Liver (tissue), 8 donors: ENCODE measurements at regions not wholly inside any gene's neighbourhood (a gene's known extent, or its start where the extent isn't known, plus 50 kb on each side); places are given as distances from the start of the nearest gene placed in this dataset.

Experiments used
- DNase-seq: peaks from one replicate; pipeline ENCODE4 v3.0.0-alpha.2; 2017; ENCODE audit warnings: low spot score
- H3K27ac ChIP-seq, 2 donors: one replicate each; pipeline ENCODE4 v1.7.0; 2013; ENCODE audit warnings: inconsistent platforms in 2 of 2, low read length in 2 of 2, control low read depth in 1 of 2, low read depth in 1 of 2, mild to moderate bottlenecking in 1 of 2
- H3K27me3 ChIP-seq, 4 donors: one replicate each; pipeline versions ENCODE4 v1.6.1 to v1.7.0; 2013; ENCODE audit warnings: low read length in 3 of 4, inconsistent platforms in 1 of 4, mild to moderate bottlenecking in 1 of 4, moderate library complexity in 1 of 4; ENCODE audit not compliant: control insufficient read depth in 4 of 4, insufficient read depth in 4 of 4
- H3K36me3 ChIP-seq, 4 donors: one replicate each; pipeline versions ENCODE4 v1.6.1 to v1.7.0; 2013; ENCODE audit warnings: low read length in 3 of 4, mild to moderate bottlenecking in 3 of 4, low read depth in 1 of 4, moderate library complexity in 1 of 4; ENCODE audit not compliant: control insufficient read depth in 4 of 4, insufficient read depth in 3 of 4
- H3K4me1 ChIP-seq, 4 donors: one replicate each; pipeline versions ENCODE4 v1.6.1 to v1.7.0; 2013; ENCODE audit warnings: low read length in 3 of 4, mild to moderate bottlenecking in 3 of 4, moderate library complexity in 1 of 4; ENCODE audit not compliant: control insufficient read depth in 4 of 4, insufficient read depth in 4 of 4
- H3K4me3 ChIP-seq, 3 donors: one replicate each; pipeline versions ENCODE4 v1.6.1 to v1.7.0; 2013; ENCODE audit warnings: low read length in 3 of 3, control low read depth in 1 of 3, low read depth in 1 of 3, mild to moderate bottlenecking in 1 of 3
- H3K9ac ChIP-seq, 2 donors: one replicate each; pipeline ENCODE4 v1.7.0; 2013; ENCODE audit warnings: low read length in 2 of 2, mild to moderate bottlenecking in 2 of 2, moderate library complexity in 2 of 2, control low read depth in 1 of 2, low read depth in 1 of 2
- H3K9me3 ChIP-seq, 4 donors: one replicate each; pipeline versions ENCODE4 v1.6.1 to v1.7.0; 2013; ENCODE audit warnings: low read length in 3 of 4; ENCODE audit not compliant: control insufficient read depth in 4 of 4
- EGR1 ChIP-seq, 2 donors: IDR thresholded peaks; 2 replicates each; pipeline ENCODE4 v1.6.1; 2016 to 2018; ENCODE audit warnings: antibody characterized with exemption in 2 of 2, low read depth in 2 of 2
- FOXA1 ChIP-seq: IDR thresholded peaks from 2 replicates; pipeline ENCODE4 v1.6.1; 2016; ENCODE audit warnings: antibody characterized with exemption
- FOXA2 ChIP-seq: IDR thresholded peaks from 2 replicates; pipeline ENCODE4 v1.6.1; 2016; ENCODE audit warnings: antibody characterized with exemption
- GABPA ChIP-seq, 2 donors: IDR thresholded peaks in 1 of 2; conservative IDR thresholded peaks in 1 of 2; 2 replicates each; pipeline ENCODE4 v1.6.1; 2016; ENCODE audit warnings: antibody characterized with exemption in 2 of 2, mild to moderate bottlenecking in 1 of 2, moderate library complexity in 1 of 2
- HNF4A ChIP-seq, 2 donors: conservative IDR thresholded peaks; 2 replicates each; pipeline ENCODE4 v1.6.1; 2016; ENCODE audit warnings: antibody characterized with exemption in 2 of 2, mild to moderate bottlenecking in 2 of 2
- HNF4G ChIP-seq: IDR thresholded peaks from 2 replicates; pipeline ENCODE4 v1.6.1; 2016; ENCODE audit warnings: antibody characterized with exemption
- JUND ChIP-seq, 2 donors: IDR thresholded peaks; 2 replicates each; pipeline ENCODE4 v1.6.1; 2016; ENCODE audit warnings: antibody characterized with exemption in 2 of 2
- NR2F2 ChIP-seq: IDR thresholded peaks from 2 replicates; pipeline ENCODE4 v1.6.1; 2016; ENCODE audit warnings: antibody characterized with exemption
- RAD21 ChIP-seq, 2 donors: IDR thresholded peaks; 2 replicates each; pipeline ENCODE4 v1.6.1; 2016; ENCODE audit warnings: antibody characterized with exemption in 2 of 2, mild to moderate bottlenecking in 2 of 2
- RXRA ChIP-seq, 2 donors: IDR thresholded peaks; 2 replicates each; pipeline ENCODE4 v1.6.1; 2017 to 2018; ENCODE audit warnings: antibody characterized with exemption in 2 of 2, mild to moderate bottlenecking in 1 of 2
- SP1 ChIP-seq: IDR thresholded peaks from 2 replicates; pipeline ENCODE4 v1.6.1; 2018; ENCODE audit warnings: antibody characterized with exemption, mild to moderate bottlenecking
- YY1 ChIP-seq: IDR thresholded peaks from 2 replicates; pipeline ENCODE4 v1.6.1; 2016; ENCODE audit warnings: antibody characterized with exemption, mild to moderate bottlenecking
- WGBS: extraction: QIAGEN DNeasy Blood & Tissue Kit; methylation state at CpG from one replicate; pipeline ENCODE4 v1.1.7; 2013; 5-methylcytosine and 5-hydroxymethylcytosine counted together
- TF ChIP-seq, protein P1 (sequence below): IDR thresholded peaks from 2 replicates; pipeline ENCODE4 v1.6.1; 2016; ENCODE audit warnings: antibody characterized with exemption, mild to moderate bottlenecking
- TF ChIP-seq, protein P2 (sequence below): IDR thresholded peaks from 2 replicates; pipeline ENCODE4 v1.6.1; 2016; ENCODE audit warnings: antibody characterized with exemption
- TF ChIP-seq, protein P3 (sequence below): fragments of 150-350 bp; IDR thresholded peaks from 2 replicates; pipeline ENCODE4 v1.5.1; 2017; ENCODE audit warnings: improper control_type of control experiment, low read depth, low read length; ENCODE audit not compliant: missing input control
- TF ChIP-seq, protein P4 (sequence below): IDR thresholded peaks from 2 replicates; pipeline ENCODE4 v1.6.1; 2016; ENCODE audit warnings: antibody characterized with exemption
- donor health status: healthy.
- donor health status: healthy.
- donor health status: healthy.
- donor health status: healthy.
- donor health status: healthy.

DNA sequence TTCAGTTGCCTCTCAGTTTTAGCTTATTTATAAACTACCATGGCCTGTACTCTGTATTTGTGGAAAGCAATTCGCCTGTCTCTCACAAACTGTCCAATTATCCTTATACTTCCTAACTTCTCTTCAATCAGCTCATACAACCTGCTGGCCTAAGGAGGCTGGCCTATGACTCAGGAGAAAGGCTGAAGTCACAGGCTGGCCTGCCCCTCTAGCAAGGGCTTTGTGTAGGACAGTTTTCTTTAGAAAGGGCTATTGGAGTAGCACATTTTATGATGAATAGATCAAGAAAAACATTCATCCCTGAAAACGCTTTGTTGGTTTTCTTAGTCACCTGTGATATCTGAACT, 988.7 kb upstream of the ARRDC3 start:
- WGBS, result 86% methylated on average over 2 of the region's 2 CpGs
- no peak overlapping the region for H3K4me3 ChIP-seq
- H3K9me3 ChIP-seq, result no peaks in the 10 kb centered on the region
- TF ChIP-seq GABPA (IDR thresholded peaks at IDR 0.05 in 1 of 2, conservative IDR thresholded peaks at IDR 0.05 in 1 of 2) (no peak), JUND (IDR thresholded peaks at IDR 0.05) (peak in 1 of 2 donors; percentile 2), HNF4G (no peak), FOXA2 (no peak), FOXA1 (no peak), NR2F2 (no peak), HNF4A (conservative IDR thresholded peaks at IDR 0.05) (no peak)
- TF ChIP-seq, protein P1, sequence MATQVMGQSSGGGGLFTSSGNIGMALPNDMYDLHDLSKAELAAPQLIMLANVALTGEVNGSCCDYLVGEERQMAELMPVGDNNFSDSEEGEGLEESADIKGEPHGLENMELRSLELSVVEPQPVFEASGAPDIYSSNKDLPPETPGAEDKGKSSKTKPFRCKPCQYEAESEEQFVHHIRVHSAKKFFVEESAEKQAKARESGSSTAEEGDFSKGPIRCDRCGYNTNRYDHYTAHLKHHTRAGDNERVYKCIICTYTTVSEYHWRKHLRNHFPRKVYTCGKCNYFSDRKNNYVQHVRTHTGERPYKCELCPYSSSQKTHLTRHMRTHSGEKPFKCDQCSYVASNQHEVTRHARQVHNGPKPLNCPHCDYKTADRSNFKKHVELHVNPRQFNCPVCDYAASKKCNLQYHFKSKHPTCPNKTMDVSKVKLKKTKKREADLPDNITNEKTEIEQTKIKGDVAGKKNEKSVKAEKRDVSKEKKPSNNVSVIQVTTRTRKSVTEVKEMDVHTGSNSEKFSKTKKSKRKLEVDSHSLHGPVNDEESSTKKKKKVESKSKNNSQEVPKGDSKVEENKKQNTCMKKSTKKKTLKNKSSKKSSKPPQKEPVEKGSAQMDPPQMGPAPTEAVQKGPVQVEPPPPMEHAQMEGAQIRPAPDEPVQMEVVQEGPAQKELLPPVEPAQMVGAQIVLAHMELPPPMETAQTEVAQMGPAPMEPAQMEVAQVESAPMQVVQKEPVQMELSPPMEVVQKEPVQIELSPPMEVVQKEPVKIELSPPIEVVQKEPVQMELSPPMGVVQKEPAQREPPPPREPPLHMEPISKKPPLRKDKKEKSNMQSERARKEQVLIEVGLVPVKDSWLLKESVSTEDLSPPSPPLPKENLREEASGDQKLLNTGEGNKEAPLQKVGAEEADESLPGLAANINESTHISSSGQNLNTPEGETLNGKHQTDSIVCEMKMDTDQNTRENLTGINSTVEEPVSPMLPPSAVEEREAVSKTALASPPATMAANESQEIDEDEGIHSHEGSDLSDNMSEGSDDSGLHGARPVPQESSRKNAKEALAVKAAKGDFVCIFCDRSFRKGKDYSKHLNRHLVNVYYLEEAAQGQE, result peak; percentile 2
- TF ChIP-seq, protein P2, sequence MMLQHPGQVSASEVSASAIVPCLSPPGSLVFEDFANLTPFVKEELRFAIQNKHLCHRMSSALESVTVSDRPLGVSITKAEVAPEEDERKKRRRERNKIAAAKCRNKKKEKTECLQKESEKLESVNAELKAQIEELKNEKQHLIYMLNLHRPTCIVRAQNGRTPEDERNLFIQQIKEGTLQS, result no peak
- TF ChIP-seq, protein P3, sequence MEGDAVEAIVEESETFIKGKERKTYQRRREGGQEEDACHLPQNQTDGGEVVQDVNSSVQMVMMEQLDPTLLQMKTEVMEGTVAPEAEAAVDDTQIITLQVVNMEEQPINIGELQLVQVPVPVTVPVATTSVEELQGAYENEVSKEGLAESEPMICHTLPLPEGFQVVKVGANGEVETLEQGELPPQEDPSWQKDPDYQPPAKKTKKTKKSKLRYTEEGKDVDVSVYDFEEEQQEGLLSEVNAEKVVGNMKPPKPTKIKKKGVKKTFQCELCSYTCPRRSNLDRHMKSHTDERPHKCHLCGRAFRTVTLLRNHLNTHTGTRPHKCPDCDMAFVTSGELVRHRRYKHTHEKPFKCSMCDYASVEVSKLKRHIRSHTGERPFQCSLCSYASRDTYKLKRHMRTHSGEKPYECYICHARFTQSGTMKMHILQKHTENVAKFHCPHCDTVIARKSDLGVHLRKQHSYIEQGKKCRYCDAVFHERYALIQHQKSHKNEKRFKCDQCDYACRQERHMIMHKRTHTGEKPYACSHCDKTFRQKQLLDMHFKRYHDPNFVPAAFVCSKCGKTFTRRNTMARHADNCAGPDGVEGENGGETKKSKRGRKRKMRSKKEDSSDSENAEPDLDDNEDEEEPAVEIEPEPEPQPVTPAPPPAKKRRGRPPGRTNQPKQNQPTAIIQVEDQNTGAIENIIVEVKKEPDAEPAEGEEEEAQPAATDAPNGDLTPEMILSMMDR, result no peak
- H3K27ac ChIP-seq, result peak overlapping the region; percentile 16 to 42
- no peaks in the 10 kb centered on the region for H3K27me3 ChIP-seq
- H3K4me1 ChIP-seq, result peaks cover 0 to 24% (median 5%) of the 10 kb centered on the region in 4 donors
- no peaks in the 10 kb centered on the region for H3K36me3 ChIP-seq
- H3K9ac ChIP-seq, result no peak overlapping the region
- DNase-seq, result no peak

DNA sequence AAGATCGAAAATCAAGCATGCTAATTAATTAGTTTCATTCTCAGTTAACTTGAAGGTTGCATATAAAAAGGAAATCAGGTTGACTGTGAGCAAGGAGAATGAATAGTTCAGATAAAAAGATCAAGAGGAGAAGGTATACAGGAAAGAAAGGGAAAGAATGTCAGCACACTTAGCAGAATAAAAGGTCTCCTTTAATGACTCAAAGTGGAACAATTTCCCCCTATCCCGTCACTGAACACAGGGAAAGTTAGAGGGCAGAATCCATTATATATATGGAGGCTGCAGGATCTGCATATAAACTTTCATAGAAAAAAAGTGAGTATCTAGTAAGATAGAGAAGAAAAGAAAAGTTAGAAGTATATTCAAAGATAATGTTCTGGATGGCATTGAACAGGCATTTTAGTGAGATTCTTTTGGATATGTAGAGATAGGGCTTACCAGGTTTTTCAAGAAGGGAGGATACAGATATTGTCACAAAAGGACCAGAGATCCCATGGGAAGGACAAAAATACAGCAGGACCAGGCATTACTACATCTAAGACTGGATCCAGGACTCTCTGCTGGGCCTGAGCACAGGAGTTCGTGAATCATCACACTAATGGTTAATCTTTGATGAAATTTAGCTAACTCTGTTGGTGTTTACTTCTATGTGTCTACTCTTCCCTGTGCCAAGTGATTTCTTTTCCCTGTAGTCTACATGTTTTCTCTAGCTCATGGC, 988.2 kb upstream of the ARRDC3 start:
- peaks cover 0 to 24% (median 5%) of the 10 kb centered on the region in 4 donors for H3K4me1 ChIP-seq
- WGBS, result 67% methylated on average over 3 of the region's 3 CpGs
- peak overlapping the region; percentile 16 to 42 for H3K27ac ChIP-seq
- no peaks in the 10 kb centered on the region for H3K27me3 ChIP-seq
- H3K4me3 ChIP-seq, result no peak overlapping the region
- no peak overlapping the region for H3K9ac ChIP-seq
- H3K9me3 ChIP-seq, result no peaks in the 10 kb centered on the region
- no peaks in the 10 kb centered on the region for H3K36me3 ChIP-seq
- no peak for DNase-seq
- TF ChIP-seq YY1, result peak; percentile 46
- no peak for TF ChIP-seq EGR1 (IDR thresholded peaks at IDR 0.05; ENCODE audit: low read depth in 2 of 2)
- peak in 1 of 2 donors; percentile 24 for TF ChIP-seq RXRA (IDR thresholded peaks at IDR 0.05)
- TF ChIP-seq SP1, result peak; percentile 21
- TF ChIP-seq FOXA2, result peak; percentile 64
- TF ChIP-seq HNF4A (conservative IDR thresholded peaks at IDR 0.05), result peak in 1 of 2 donors; percentile 56
- TF ChIP-seq GABPA (IDR thresholded peaks at IDR 0.05 in 1 of 2, conservative IDR thresholded peaks at IDR 0.05 in 1 of 2), result no peak
- peak; percentile 43 to 68 for TF ChIP-seq JUND (IDR thresholded peaks at IDR 0.05)
- TF ChIP-seq, protein P4, sequence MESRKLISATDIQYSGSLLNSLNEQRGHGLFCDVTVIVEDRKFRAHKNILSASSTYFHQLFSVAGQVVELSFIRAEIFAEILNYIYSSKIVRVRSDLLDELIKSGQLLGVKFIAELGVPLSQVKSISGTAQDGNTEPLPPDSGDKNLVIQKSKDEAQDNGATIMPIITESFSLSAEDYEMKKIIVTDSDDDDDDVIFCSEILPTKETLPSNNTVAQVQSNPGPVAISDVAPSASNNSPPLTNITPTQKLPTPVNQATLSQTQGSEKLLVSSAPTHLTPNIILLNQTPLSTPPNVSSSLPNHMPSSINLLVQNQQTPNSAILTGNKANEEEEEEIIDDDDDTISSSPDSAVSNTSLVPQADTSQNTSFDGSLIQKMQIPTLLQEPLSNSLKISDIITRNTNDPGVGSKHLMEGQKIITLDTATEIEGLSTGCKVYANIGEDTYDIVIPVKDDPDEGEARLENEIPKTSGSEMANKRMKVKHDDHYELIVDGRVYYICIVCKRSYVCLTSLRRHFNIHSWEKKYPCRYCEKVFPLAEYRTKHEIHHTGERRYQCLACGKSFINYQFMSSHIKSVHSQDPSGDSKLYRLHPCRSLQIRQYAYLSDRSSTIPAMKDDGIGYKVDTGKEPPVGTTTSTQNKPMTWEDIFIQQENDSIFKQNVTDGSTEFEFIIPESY, result no peak
- TF ChIP-seq, protein P1, result peak; percentile 46
- peak; percentile 7 to 10 for TF ChIP-seq RAD21 (IDR thresholded peaks at IDR 0.05)
- peak; percentile 38 for TF ChIP-seq FOXA1
